ENCODE measurements at regions not wholly inside any gene's neighbourhood (a gene's known extent, or its start where the extent isn't known, plus 50 kb on each side); places are given as distances from the start of the nearest gene placed in this dataset.

- Mint-ChIP-seq H3K27ac (no peak overlapping the region), H3K27me3 (ENCODE audit: low read depth in 3 of 3) (peaks cover 4 to 8% (median 5%) of the 10 kb centered on the region in 3 donors), H3K4me1 (no peaks in the 10 kb centered on the region), H3K9me3 (no peaks in the 10 kb centered on the region), H3K4me3 (no peak overlapping the region), H3K36me3 (no peaks in the 10 kb centered on the region)
- peak in 2 of 3 donors; percentile 7 to 16 for DNase-seq
Observed at GRCh38 chr10:125343118-125343925, 183.0 kb upstream of the CTBP2 start.

GRCh38 chr10:125341611-125342010 lies 181.2 kb upstream of the CTBP2 start:
- H3K9me3 Mint-ChIP-seq = no peaks in the 10 kb centered on the region
- H3K4me3 Mint-ChIP-seq = no peak overlapping the region
- no peaks in the 10 kb centered on the region for H3K4me1 Mint-ChIP-seq
- H3K27ac Mint-ChIP-seq = no peak overlapping the region
- H3K27me3 Mint-ChIP-seq (ENCODE audit: low read depth in 3 of 3) = peaks cover 4 to 7% (median 6%) of the 10 kb centered on the region in 3 donors
- DNase-seq = no peak
- no peaks in the 10 kb centered on the region for H3K36me3 Mint-ChIP-seq

GRCh38 chr10:125340903-125341302 lies 180.5 kb upstream of the CTBP2 start:
- Mint-ChIP-seq H3K4me1 (no peaks in the 10 kb centered on the region), H3K9me3 (no peaks in the 10 kb centered on the region), H3K27ac (no peak overlapping the region), H3K27me3 (ENCODE audit: low read depth in 3 of 3) (peaks cover 4 to 7% (median 7%) of the 10 kb centered on the region in 3 donors), H3K36me3 (no peaks in the 10 kb centered on the region), H3K4me3 (no peak overlapping the region)
- DNase-seq = no peak

- Mint-ChIP-seq H3K4me3 (no peak overlapping the region), H3K27ac (no peak overlapping the region), H3K9me3 (no peaks in the 10 kb centered on the region), H3K36me3 (no peaks in the 10 kb centered on the region), H3K4me1 (no peaks in the 10 kb centered on the region), H3K27me3 (ENCODE audit: low read depth in 3 of 3) (peaks cover 2 to 8% (median 4%) of the 10 kb centered on the region in 3 donors)
- no peak for DNase-seq
Observed at GRCh38 chr10:125337510-125337909, 177.1 kb upstream of the CTBP2 start.

- Mint-ChIP-seq H3K27me3 (ENCODE audit: low read depth in 3 of 3) (peaks cover 1 to 4% (median 4%) of the 10 kb centered on the region in 3 donors), H3K9me3 (no peaks in the 10 kb centered on the region), H3K4me3 (no peak overlapping the region), H3K36me3 (no peaks in the 10 kb centered on the region), H3K4me1 (no peaks in the 10 kb centered on the region), H3K27ac (no peak overlapping the region)
- DNase-seq = no peak
Observed at GRCh38 chr10:125334545-125334944, 174.2 kb upstream of the CTBP2 start.

GRCh38 chr10:125333769-125334168 lies 173.4 kb upstream of the CTBP2 start:
- no peak overlapping the region for H3K27ac Mint-ChIP-seq
- H3K36me3 Mint-ChIP-seq = no peaks in the 10 kb centered on the region
- no peaks in the 10 kb centered on the region for H3K4me1 Mint-ChIP-seq

GRCh38 chr10:125333209-125333591 lies 172.8 kb upstream of the CTBP2 start:
- Mint-ChIP-seq H3K27me3 (ENCODE audit: low read depth in 3 of 3) (peaks cover 2 to 4% (median 3%) of the 10 kb centered on the region in 3 donors), H3K27ac (no peak overlapping the region), H3K4me3 (no peak overlapping the region), H3K36me3 (no peaks in the 10 kb centered on the region), H3K4me1 (no peaks in the 10 kb centered on the region), H3K9me3 (no peaks in the 10 kb centered on the region)
- no peak for DNase-seq

More at GRCh38 chr10:125333769-125334168, 173.4 kb upstream of the CTBP2 start:
- no peaks in the 10 kb centered on the region for H3K9me3 Mint-ChIP-seq
- no peak for DNase-seq
- no peak overlapping the region for H3K4me3 Mint-ChIP-seq
- peaks cover 2 to 4% (median 3%) of the 10 kb centered on the region in 3 donors for H3K27me3 Mint-ChIP-seq (ENCODE audit: low read depth in 3 of 3)

- DNase-seq = no peak
- Mint-ChIP-seq H3K36me3 (no peaks in the 10 kb centered on the region), H3K4me3 (no peak overlapping the region), H3K27me3 (ENCODE audit: low read depth in 3 of 3) (peaks cover 2 to 4% (median 3%) of the 10 kb centered on the region in 3 donors), H3K4me1 (no peaks in the 10 kb centered on the region), H3K9me3 (no peaks in the 10 kb centered on the region), H3K27ac (no peak overlapping the region)
Observed at GRCh38 chr10:125332548-125333208, 172.3 kb upstream of the CTBP2 start.

GRCh38 chr10:125331056-125331455 lies 170.7 kb upstream of the CTBP2 start:
- peaks cover 0 to 9% (median 3%) of the 10 kb centered on the region in 3 donors for H3K27me3 Mint-ChIP-seq (ENCODE audit: low read depth in 3 of 3)
- H3K36me3 Mint-ChIP-seq = no peaks in the 10 kb centered on the region
- no peak overlapping the region for H3K4me3 Mint-ChIP-seq
- H3K4me1 Mint-ChIP-seq = no peaks in the 10 kb centered on the region
- no peak for DNase-seq
- H3K9me3 Mint-ChIP-seq = peaks cover 0 to under 1% (median 0%) of the 10 kb centered on the region in 6 donors
- no peak overlapping the region for H3K27ac Mint-ChIP-seq

- H3K36me3 Mint-ChIP-seq = no peaks in the 10 kb centered on the region
- H3K27me3 Mint-ChIP-seq (ENCODE audit: low read depth in 3 of 3) = peaks cover 3 to 21% (median 5%) of the 10 kb centered on the region in 3 donors
- H3K4me3 Mint-ChIP-seq = no peak overlapping the region
- H3K4me1 Mint-ChIP-seq = no peaks in the 10 kb centered on the region
- no peak overlapping the region for H3K27ac Mint-ChIP-seq
- peaks cover 0 to 8% (median 0%) of the 10 kb centered on the region in 6 donors for H3K9me3 Mint-ChIP-seq
- DNase-seq = no peak
Observed at GRCh38 chr10:125329056-125329455, 168.7 kb upstream of the CTBP2 start.

- Mint-ChIP-seq H3K4me1 (no peaks in the 10 kb centered on the region), H3K27me3 (ENCODE audit: low read depth in 3 of 3) (peaks cover 4 to 22% (median 5%) of the 10 kb centered on the region in 3 donors), H3K36me3 (no peaks in the 10 kb centered on the region), H3K27ac (no peak overlapping the region), H3K4me3 (no peak overlapping the region), H3K9me3 (peaks cover 5 to 11% (median 8%) of the 10 kb centered on the region in 6 donors)
- no peak for DNase-seq
Observed at GRCh38 chr10:125325326-125325725, 165.0 kb upstream of the CTBP2 start.

- no peak overlapping the region for H3K4me3 Mint-ChIP-seq
- H3K36me3 Mint-ChIP-seq = no peaks in the 10 kb centered on the region
- peaks cover 0 to 2% (median 0%) of the 10 kb centered on the region in 6 donors for H3K9me3 Mint-ChIP-seq
- no peak for DNase-seq
- H3K4me1 Mint-ChIP-seq = no peaks in the 10 kb centered on the region
- H3K27me3 Mint-ChIP-seq (ENCODE audit: low read depth in 3 of 3) = peaks cover 1 to 6% (median 2%) of the 10 kb centered on the region in 3 donors
- no peak overlapping the region for H3K27ac Mint-ChIP-seq
Observed at GRCh38 chr10:125316436-125316835, 156.1 kb upstream of the CTBP2 start.

- no peak overlapping the region for H3K27ac Mint-ChIP-seq
- H3K9me3 Mint-ChIP-seq = peaks cover 0 to under 1% (median 0%) of the 10 kb centered on the region in 6 donors
- H3K27me3 Mint-ChIP-seq (ENCODE audit: low read depth in 3 of 3) = peaks cover 7 to 13% (median 10%) of the 10 kb centered on the region in 3 donors
- no peak overlapping the region for H3K4me3 Mint-ChIP-seq
- H3K4me1 Mint-ChIP-seq = no peaks in the 10 kb centered on the region
- DNase-seq = no peak
- no peaks in the 10 kb centered on the region for H3K36me3 Mint-ChIP-seq
Observed at GRCh38 chr10:125300937-125301336, 140.6 kb upstream of the CTBP2 start.

GRCh38 chr10:125299461-125299860 lies 139.1 kb upstream of the CTBP2 start:
- peaks cover 0 to 3% (median 0%) of the 10 kb centered on the region in 6 donors for H3K9me3 Mint-ChIP-seq
- H3K4me3 Mint-ChIP-seq = no peak overlapping the region
- no peak overlapping the region for H3K27ac Mint-ChIP-seq
- no peaks in the 10 kb centered on the region for H3K36me3 Mint-ChIP-seq
- no peaks in the 10 kb centered on the region for H3K4me1 Mint-ChIP-seq
- no peak for DNase-seq
- peaks cover 9 to 20% (median 10%) of the 10 kb centered on the region in 3 donors for H3K27me3 Mint-ChIP-seq (ENCODE audit: low read depth in 3 of 3)
